HepG2 (cell line): ENCODE measurements at regions not wholly inside any gene's neighbourhood (a gene's known extent, or its start where the extent isn't known, plus 50 kb on each side); places are given as distances from the start of the nearest gene placed in this dataset.

Experiments
- EP300 ChIP-seq, 3 experiments: sonication (generic) in 1 of 3; formaldehyde crosslinking in 1 of 3; IDR thresholded peaks; 2 replicates each; pipeline versions ENCODE4 v1.5.1 to v1.6.1; 2011 to 2020; ENCODE audit warnings: low read depth in 2 of 3, low read length in 2 of 3, borderline replicate concordance in 1 of 3, improper control_type of control experiment in 1 of 3, mild to moderate bottlenecking in 1 of 3, missing genetic modification reagents in 1 of 3, moderate library complexity in 1 of 3
- FOSL2 ChIP-seq: sonication (generic); formaldehyde crosslinking; IDR thresholded peaks from 2 replicates; pipeline ENCODE4 v1.4.0; 2020; ENCODE audit warnings: missing genetic modification reagents
- GFI1 ChIP-seq: sonication (generic); formaldehyde crosslinking; IDR thresholded peaks from 2 replicates; pipeline ENCODE4 v1.5.0; 2020; ENCODE audit warnings: missing genetic modification reagents, mild to moderate bottlenecking, borderline replicate concordance
- HDAC6 ChIP-seq: fragments of 200-600 bp; sonication (generic); IDR thresholded peaks from 2 replicates; pipeline ENCODE4 v1.7.0; 2017; ENCODE audit warnings: mild to moderate bottlenecking, antibody characterized with exemption, low read length, low read depth
- MBNL3 ChIP-seq: fragments of 250-450 bp; sonication (Bioruptor Pico); conservative IDR thresholded peaks from 2 replicates; pipeline ENCODE4 v1.8.0; 2022; ENCODE audit warnings: mild to moderate bottlenecking, inconsistent platforms
- NRL ChIP-seq: sonication (generic); formaldehyde crosslinking; IDR thresholded peaks from 2 replicates; pipeline ENCODE4 v1.5.0; 2020; ENCODE audit warnings: missing genetic modification reagents, mild to moderate bottlenecking, moderate library complexity, borderline replicate concordance
- PCBP2 ChIP-seq: fragments of 200-400 bp; formaldehyde crosslinking; optimal IDR thresholded peaks from 2 replicates; pipeline ENCODE3; 2018; ENCODE audit warnings: low read length, low read depth; ENCODE audit not compliant: poor library complexity, severe bottlenecking
- SMARCE1 ChIP-seq: fragments of 450-650 bp; IDR thresholded peaks from 2 replicates; pipeline ENCODE4 v1.6.1; 2017; ENCODE audit warnings: borderline replicate concordance
- TGIF2 ChIP-seq: IDR thresholded peaks from 2 replicates; pipeline ENCODE4 v1.6.1; 2016; ENCODE audit warnings: control low read depth, missing compliant biosample characterization
- ZFP62 ChIP-seq: sonication (generic); formaldehyde crosslinking; IDR thresholded peaks from 2 replicates; pipeline ENCODE4 v1.4.0; 2020; ENCODE audit warnings: missing genetic modification reagents
- ZNF256 ChIP-seq: sonication (generic); formaldehyde crosslinking; conservative IDR thresholded peaks from 2 replicates; pipeline ENCODE4 v1.4.0; 2020; ENCODE audit warnings: missing genetic modification reagents
- ZNF44 ChIP-seq: sonication (generic); formaldehyde crosslinking; IDR thresholded peaks from 2 replicates; pipeline ENCODE4 v1.5.1; 2020; ENCODE audit warnings: mild to moderate bottlenecking, missing genetic modification reagents
- ZNF547 ChIP-seq: sonication (generic); formaldehyde crosslinking; IDR thresholded peaks from 2 replicates; pipeline ENCODE4 v1.5.1; 2020; ENCODE audit warnings: mild to moderate bottlenecking, missing genetic modification reagents
- ZNF570 ChIP-seq: sonication (generic); formaldehyde crosslinking; IDR thresholded peaks from 2 replicates; pipeline ENCODE4 v1.4.0; 2020; ENCODE audit warnings: mild to moderate bottlenecking, missing genetic modification reagents, borderline replicate concordance
- ZNF792 ChIP-seq: IDR thresholded peaks from 2 replicates; pipeline ENCODE4 v1.6.1; 2016
- ZNF83 ChIP-seq: sonication (generic); formaldehyde crosslinking; IDR thresholded peaks from 2 replicates; pipeline ENCODE4 v1.4.0; 2020; ENCODE audit warnings: missing genetic modification reagents, mild to moderate bottlenecking, borderline replicate concordance
- ZSCAN12 ChIP-seq: sonication (generic); formaldehyde crosslinking; IDR thresholded peaks from 2 replicates; pipeline ENCODE4 v1.9.0; 2021; ENCODE audit warnings: mild to moderate bottlenecking, missing genetic modification reagents
- ZSCAN22 ChIP-seq: sonication (generic); formaldehyde crosslinking; IDR thresholded peaks from 2 replicates; pipeline ENCODE4 v1.4.0; 2020; ENCODE audit warnings: mild to moderate bottlenecking, missing genetic modification reagents
- TF ChIP-seq, protein P1 (sequence below): sonication (generic); formaldehyde crosslinking; IDR thresholded peaks from 2 replicates; pipeline ENCODE4 v1.9.0; 2021; ENCODE audit warnings: missing genetic modification reagents, borderline replicate concordance
- TF ChIP-seq, protein P2 (sequence below): sonication (generic); formaldehyde crosslinking; IDR thresholded peaks from 2 replicates; pipeline ENCODE4 v1.8.0; 2022; ENCODE audit warnings: missing genetic modification reagents, mild to moderate bottlenecking, inconsistent platforms, borderline replicate concordance
- TF ChIP-seq, protein P3 (sequence below): sonication (generic); formaldehyde crosslinking; IDR thresholded peaks from 2 replicates; pipeline ENCODE4 v1.4.0; 2020; ENCODE audit warnings: mild to moderate bottlenecking, missing genetic modification reagents
- TF ChIP-seq, protein P4 (sequence below), 2 experiments: sonication (generic) in 1 of 2; formaldehyde crosslinking in 1 of 2; IDR thresholded peaks; 2 replicates each; pipeline versions ENCODE4 v1.4.0 to v1.6.1; 2018 to 2020; ENCODE audit warnings: missing genetic modification reagents in 2 of 2, borderline replicate concordance in 1 of 2, low read depth in 1 of 2, mild to moderate bottlenecking in 1 of 2, missing biosample characterization in 1 of 2

DNA sequence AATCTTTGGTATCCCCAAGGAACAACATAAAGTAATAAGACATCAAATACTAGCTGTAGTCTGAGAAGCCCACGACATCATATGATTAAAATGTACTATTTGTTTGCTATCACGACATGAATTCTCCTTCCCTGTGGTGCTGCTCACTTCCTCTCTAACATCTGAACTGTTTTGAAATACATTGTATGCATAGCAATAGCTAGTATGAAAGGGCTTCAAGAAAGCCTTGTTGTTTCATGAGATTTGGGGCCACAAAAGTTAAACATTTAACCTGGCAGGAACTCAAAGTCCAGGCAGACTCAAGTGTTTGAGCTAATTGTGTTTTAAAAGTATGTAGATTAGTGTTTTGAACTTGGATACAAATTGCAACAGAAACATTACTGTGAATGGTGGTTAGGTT lies 237.4 kb upstream of the PTGER4 start (continued):
- TF ChIP-seq GFI1 (CRISPR knock-in tag) (0 out of 2 replicates have a peak, but pooled peaks have one; percentile 17), NRL (CRISPR knock-in tag) (no peak), MBNL3 (no peak), ZNF570 (CRISPR knock-in tag) (no peak), ZNF256 (CRISPR knock-in tag) (no peak), EP300 (IDR thresholded peaks at IDR 0.05; ENCODE audit: low read depth in 2 of 2, low read length in 2 of 2) (peak in 1 of 2 experiments; percentile 84; a peak in 3 of 4 replicates), EP300 (CRISPR knock-in tag; IDR thresholded peaks at IDR 0.05; ENCODE audit: borderline replicate concordance) (peak; percentile 67; the same call in 1 of the 2 replicates), ZNF44 (CRISPR knock-in tag) (no peak), FOSL2 (CRISPR knock-in tag) (peak; percentile 57), ZNF83 (CRISPR knock-in tag) (no peak), HDAC6 (no peak), ZNF547 (CRISPR knock-in tag) (no peak), PCBP2 (no peak), SMARCE1 (no peak), ZNF792 (CRISPR knock-in tag) (no peak), TGIF2 (CRISPR knock-in tag) (no peak), ZSCAN22 (CRISPR knock-in tag) (no peak), ZSCAN12 (no peak), ZFP62 (CRISPR knock-in tag) (no peak)
- TF ChIP-seq, protein P1, sequence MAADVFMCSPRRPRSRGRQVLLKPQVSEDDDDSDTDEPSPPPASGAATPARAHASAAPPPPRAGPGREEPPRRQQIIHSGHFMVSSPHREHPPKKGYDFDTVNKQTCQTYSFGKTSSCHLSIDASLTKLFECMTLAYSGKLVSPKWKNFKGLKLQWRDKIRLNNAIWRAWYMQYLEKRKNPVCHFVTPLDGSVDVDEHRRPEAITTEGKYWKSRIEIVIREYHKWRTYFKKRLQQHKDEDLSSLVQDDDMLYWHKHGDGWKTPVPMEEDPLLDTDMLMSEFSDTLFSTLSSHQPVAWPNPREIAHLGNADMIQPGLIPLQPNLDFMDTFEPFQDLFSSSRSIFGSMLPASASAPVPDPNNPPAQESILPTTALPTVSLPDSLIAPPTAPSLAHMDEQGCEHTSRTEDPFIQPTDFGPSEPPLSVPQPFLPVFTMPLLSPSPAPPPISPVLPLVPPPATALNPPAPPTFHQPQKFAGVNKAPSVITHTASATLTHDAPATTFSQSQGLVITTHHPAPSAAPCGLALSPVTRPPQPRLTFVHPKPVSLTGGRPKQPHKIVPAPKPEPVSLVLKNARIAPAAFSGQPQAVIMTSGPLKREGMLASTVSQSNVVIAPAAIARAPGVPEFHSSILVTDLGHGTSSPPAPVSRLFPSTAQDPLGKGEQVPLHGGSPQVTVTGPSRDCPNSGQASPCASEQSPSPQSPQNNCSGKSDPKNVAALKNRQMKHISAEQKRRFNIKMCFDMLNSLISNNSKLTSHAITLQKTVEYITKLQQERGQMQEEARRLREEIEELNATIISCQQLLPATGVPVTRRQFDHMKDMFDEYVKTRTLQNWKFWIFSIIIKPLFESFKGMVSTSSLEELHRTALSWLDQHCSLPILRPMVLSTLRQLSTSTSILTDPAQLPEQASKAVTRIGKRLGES: no peak
- TF ChIP-seq, protein P2, sequence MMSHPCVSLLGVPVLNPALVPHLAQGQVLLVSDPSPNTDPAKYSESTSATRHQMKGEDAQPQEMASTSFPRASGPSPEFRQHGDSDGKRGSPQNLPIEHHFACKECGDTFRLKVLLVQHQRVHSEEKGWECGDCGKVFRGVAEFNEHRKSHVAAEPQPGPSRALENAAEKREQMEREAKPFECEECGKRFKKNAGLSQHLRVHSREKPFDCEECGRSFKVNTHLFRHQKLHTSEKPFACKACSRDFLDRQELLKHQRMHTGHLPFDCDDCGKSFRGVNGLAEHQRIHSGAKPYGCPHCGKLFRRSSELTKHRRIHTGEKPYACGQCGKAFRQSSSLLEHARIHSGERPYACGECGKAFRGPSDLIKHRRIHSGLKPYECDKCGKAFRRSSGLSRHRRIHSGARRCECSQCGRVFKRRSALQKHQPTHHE (CRISPR knock-in tag): no peak
- TF ChIP-seq, protein P3, sequence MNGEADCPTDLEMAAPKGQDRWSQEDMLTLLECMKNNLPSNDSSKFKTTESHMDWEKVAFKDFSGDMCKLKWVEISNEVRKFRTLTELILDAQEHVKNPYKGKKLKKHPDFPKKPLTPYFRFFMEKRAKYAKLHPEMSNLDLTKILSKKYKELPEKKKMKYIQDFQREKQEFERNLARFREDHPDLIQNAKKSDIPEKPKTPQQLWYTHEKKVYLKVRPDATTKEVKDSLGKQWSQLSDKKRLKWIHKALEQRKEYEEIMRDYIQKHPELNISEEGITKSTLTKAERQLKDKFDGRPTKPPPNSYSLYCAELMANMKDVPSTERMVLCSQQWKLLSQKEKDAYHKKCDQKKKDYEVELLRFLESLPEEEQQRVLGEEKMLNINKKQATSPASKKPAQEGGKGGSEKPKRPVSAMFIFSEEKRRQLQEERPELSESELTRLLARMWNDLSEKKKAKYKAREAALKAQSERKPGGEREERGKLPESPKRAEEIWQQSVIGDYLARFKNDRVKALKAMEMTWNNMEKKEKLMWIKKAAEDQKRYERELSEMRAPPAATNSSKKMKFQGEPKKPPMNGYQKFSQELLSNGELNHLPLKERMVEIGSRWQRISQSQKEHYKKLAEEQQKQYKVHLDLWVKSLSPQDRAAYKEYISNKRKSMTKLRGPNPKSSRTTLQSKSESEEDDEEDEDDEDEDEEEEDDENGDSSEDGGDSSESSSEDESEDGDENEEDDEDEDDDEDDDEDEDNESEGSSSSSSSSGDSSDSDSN (CRISPR knock-in tag): no peak
- TF ChIP-seq, protein P4, sequence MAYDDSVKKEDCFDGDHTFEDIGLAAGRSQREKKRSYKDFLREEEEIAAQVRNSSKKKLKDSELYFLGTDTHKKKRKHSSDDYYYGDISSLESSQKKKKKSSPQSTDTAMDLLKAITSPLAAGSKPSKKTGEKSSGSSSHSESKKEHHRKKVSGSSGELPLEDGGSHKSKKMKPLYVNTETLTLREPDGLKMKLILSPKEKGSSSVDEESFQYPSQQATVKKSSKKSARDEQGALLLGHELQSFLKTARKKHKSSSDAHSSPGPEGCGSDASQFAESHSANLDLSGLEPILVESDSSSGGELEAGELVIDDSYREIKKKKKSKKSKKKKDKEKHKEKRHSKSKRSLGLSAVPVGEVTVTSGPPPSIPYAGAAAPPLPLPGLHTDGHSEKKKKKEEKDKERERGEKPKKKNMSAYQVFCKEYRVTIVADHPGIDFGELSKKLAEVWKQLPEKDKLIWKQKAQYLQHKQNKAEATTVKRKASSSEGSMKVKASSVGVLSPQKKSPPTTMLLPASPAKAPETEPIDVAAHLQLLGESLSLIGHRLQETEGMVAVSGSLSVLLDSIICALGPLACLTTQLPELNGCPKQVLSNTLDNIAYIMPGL (CRISPR knock-in tag; IDR thresholded peaks at IDR 0.05; ENCODE audit: borderline replicate concordance in 1 of 2, low read depth in 1 of 2): no peak
